GM23338 (cell line): ENCODE measurements at regions not wholly inside any gene's neighbourhood (a gene's known extent, or its start where the extent isn't known, plus 50 kb on each side); places are given as distances from the start of the nearest gene placed in this dataset.

Source experiments
- CREB1 ChIP-seq: fragments of 250-450 bp; sonication (Bioruptor Pico); IDR thresholded peaks from 2 replicates; pipeline ENCODE4 v1.5.0; 2020; ENCODE audit warnings: low read depth, mild to moderate bottlenecking, moderate library complexity
- CTCF ChIP-seq, 2 experiments: fragments of 200-600 bp in 1 of 2; sonication (generic) in 1 of 2; conservative IDR thresholded peaks; 2 replicates each; pipeline versions ENCODE4 v1.5.1 to v1.6.1; 2016 to 2017; ENCODE audit warnings: antibody characterized with exemption in 2 of 2, low read depth in 2 of 2, mild to moderate bottlenecking in 2 of 2, moderate library complexity in 1 of 2
- EZH2 ChIP-seq: fragments of 200-600 bp; sonication (generic); IDR thresholded peaks from one replicate; pipeline ENCODE4 v1.8.0; 2017; ENCODE audit warnings: antibody characterized with exemption, mild to moderate bottlenecking, low read depth; ENCODE audit not compliant: unreplicated experiment
- EZH2phosphoT487 ChIP-seq: fragments of 200-600 bp; sonication (generic); IDR thresholded peaks from one replicate; pipeline ENCODE4 v1.8.1; 2018; ENCODE audit warnings: antibody characterized with exemption; ENCODE audit not compliant: unreplicated experiment
- JUNB ChIP-seq: IDR thresholded peaks from one replicate; pipeline ENCODE4 v1.6.1; 2016; ENCODE audit warnings: antibody characterized with exemption; ENCODE audit not compliant: unreplicated experiment
- POLR2AphosphoS5 ChIP-seq: IDR thresholded peaks from 2 replicates; pipeline ENCODE4 v1.6.1; 2016; ENCODE audit warnings: antibody characterized with exemption, low read depth
- REST ChIP-seq: IDR thresholded peaks from one replicate; pipeline ENCODE4 v1.6.1; 2018; ENCODE audit warnings: antibody characterized with exemption; ENCODE audit not compliant: unreplicated experiment
- STAT1 ChIP-seq: IDR thresholded peaks from one replicate; pipeline ENCODE4 v1.6.1; 2016; ENCODE audit warnings: antibody characterized with exemption; ENCODE audit not compliant: unreplicated experiment
- ZNF114 ChIP-seq: fragments of 250-450 bp; sonication (Bioruptor Pico); IDR thresholded peaks from 2 replicates; pipeline ENCODE4 v1.5.0; 2020; ENCODE audit warnings: mild to moderate bottlenecking, moderate library complexity
- ZNF331 ChIP-seq: fragments of 250-450 bp; sonication (Bioruptor Pico); IDR thresholded peaks from 2 replicates; pipeline ENCODE4 v1.5.0; 2020; ENCODE audit warnings: low read depth, mild to moderate bottlenecking, moderate library complexity
- TF ChIP-seq, protein P1 (sequence below): IDR thresholded peaks from 2 replicates; pipeline ENCODE4 v1.6.1; 2016; ENCODE audit warnings: antibody characterized with exemption

- TF ChIP-seq CTCF (conservative IDR thresholded peaks at IDR 0.05; ENCODE audit: low read depth in 2 of 2) (no peak), STAT1 (no peak), POLR2AphosphoS5 (no peak), REST (no peak), EZH2 (no peak), JUNB (no peak), ZNF331 (CRISPR knock-in tag) (no peak), CREB1 (no peak), EZH2phosphoT487 (no peak), ZNF114 (CRISPR knock-in tag) (no peak)
- TF ChIP-seq, protein P1, sequence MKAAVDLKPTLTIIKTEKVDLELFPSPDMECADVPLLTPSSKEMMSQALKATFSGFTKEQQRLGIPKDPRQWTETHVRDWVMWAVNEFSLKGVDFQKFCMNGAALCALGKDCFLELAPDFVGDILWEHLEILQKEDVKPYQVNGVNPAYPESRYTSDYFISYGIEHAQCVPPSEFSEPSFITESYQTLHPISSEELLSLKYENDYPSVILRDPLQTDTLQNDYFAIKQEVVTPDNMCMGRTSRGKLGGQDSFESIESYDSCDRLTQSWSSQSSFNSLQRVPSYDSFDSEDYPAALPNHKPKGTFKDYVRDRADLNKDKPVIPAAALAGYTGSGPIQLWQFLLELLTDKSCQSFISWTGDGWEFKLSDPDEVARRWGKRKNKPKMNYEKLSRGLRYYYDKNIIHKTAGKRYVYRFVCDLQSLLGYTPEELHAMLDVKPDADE, result no peak
These were observed 91.2 kb downstream of the RPLP1 start for GRCh38 chr15:69543681-69544364.
